ENCODE measurements at regions not wholly inside any gene's neighbourhood (a gene's known extent, or its start where the extent isn't known, plus 50 kb on each side); places are given as distances from the start of the nearest gene placed in this dataset.

- H3K4me3 Mint-ChIP-seq = no peak overlapping the region
- CTCF ChIA-PET = no interaction called here
- H3K27ac Mint-ChIP-seq = peak overlapping the region; percentile 33; the same call in 1 of the 2 replicates
- TF ChIP-seq, protein P1, sequence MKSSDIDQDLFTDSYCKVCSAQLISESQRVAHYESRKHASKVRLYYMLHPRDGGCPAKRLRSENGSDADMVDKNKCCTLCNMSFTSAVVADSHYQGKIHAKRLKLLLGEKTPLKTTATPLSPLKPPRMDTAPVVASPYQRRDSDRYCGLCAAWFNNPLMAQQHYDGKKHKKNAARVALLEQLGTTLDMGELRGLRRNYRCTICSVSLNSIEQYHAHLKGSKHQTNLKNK (CRISPR knock-in tag; IDR thresholded peaks at IDR 0.05) = no peak
- TF ChIP-seq NFE2L1 (CRISPR knock-in tag; IDR thresholded peaks at IDR 0.05) (no peak), STAT6 (CRISPR knock-in tag; conservative IDR thresholded peaks at IDR 0.05; ENCODE audit: low read depth) (no peak), GABPB1 (CRISPR knock-in tag; IDR thresholded peaks at IDR 0.05) (no peak), ETV6 (CRISPR knock-in tag; IDR thresholded peaks at IDR 0.05) (no peak)
- TF ChIP-seq, protein P2, sequence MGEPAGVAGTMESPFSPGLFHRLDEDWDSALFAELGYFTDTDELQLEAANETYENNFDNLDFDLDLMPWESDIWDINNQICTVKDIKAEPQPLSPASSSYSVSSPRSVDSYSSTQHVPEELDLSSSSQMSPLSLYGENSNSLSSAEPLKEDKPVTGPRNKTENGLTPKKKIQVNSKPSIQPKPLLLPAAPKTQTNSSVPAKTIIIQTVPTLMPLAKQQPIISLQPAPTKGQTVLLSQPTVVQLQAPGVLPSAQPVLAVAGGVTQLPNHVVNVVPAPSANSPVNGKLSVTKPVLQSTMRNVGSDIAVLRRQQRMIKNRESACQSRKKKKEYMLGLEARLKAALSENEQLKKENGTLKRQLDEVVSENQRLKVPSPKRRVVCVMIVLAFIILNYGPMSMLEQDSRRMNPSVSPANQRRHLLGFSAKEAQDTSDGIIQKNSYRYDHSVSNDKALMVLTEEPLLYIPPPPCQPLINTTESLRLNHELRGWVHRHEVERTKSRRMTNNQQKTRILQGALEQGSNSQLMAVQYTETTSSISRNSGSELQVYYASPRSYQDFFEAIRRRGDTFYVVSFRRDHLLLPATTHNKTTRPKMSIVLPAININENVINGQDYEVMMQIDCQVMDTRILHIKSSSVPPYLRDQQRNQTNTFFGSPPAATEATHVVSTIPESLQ (CRISPR knock-in tag; IDR thresholded peaks at IDR 0.05) = no peak
- TF ChIP-seq, protein P3, sequence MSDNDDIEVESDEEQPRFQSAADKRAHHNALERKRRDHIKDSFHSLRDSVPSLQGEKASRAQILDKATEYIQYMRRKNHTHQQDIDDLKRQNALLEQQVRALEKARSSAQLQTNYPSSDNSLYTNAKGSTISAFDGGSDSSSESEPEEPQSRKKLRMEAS (CRISPR knock-in tag; IDR thresholded peaks at IDR 0.05) = peak; percentile 78; the same call in 1 of the 2 replicates
- TF ChIP-seq, protein P4, sequence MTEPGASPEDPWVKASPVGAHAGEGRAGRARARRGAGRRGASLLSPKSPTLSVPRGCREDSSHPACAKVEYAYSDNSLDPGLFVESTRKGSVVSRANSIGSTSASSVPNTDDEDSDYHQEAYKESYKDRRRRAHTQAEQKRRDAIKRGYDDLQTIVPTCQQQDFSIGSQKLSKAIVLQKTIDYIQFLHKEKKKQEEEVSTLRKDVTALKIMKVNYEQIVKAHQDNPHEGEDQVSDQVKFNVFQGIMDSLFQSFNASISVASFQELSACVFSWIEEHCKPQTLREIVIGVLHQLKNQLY (CRISPR knock-in tag; IDR thresholded peaks at IDR 0.05) = no peak
- ATAC-seq (peak; percentile 72), DNase-seq (ENCODE audit: low spot score) (no peak)
- H3K9me3 Mint-ChIP-seq = peaks cover 20% of the 10 kb centered on the region
- POLR2A ChIA-PET = no interaction called here
- H3K4me1 Mint-ChIP-seq = peaks cover 8% of the 10 kb centered on the region
- H3K36me3 Mint-ChIP-seq = no peaks in the 10 kb centered on the region; the same call in 1 of the 2 replicates
- no peaks in the 10 kb centered on the region for H3K27me3 Mint-ChIP-seq (ENCODE audit: low read depth)
Observed at GRCh38 chr13:89294115-89294867, 1623.1 kb downstream of the SLITRK5 start.

DNA sequence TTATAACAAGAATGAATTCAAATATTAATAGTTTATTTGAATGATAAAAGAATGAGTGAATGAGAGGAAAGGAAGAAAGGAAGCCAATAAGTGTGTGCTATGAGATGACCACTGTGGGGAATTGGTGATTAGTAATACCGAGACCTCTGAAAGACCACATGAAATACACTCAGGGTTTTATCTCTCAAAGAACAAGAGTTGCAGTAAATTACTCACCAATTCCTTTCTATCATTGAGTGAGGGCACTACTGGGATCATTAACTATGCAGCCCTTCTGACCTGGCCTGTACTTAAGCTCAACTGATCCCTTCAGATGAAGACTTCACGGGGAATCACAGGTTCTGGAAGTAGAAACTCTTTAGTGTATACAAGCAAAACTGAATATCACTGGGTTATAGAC, 1636.1 kb downstream of the SLITRK5 start:
- Mint-ChIP-seq H3K27me3 (ENCODE audit: low read depth) (no peaks in the 10 kb centered on the region), H3K4me3 (no peak overlapping the region), H3K27ac (no peak overlapping the region), H3K9me3 (peaks cover 6% of the 10 kb centered on the region; the same call in 1 of the 2 replicates), H3K4me1 (no peaks in the 10 kb centered on the region), H3K36me3 (no peaks in the 10 kb centered on the region)
- no peak for TF ChIP-seq GABPB1 (CRISPR knock-in tag; IDR thresholded peaks at IDR 0.05)
- TF ChIP-seq, protein P4 (CRISPR knock-in tag; IDR thresholded peaks at IDR 0.05) = no peak
- CTCF ChIA-PET = no interaction called here
- POLR2A ChIA-PET = no interaction called here
- ATAC-seq (no peak), DNase-seq (ENCODE audit: low spot score) (no peak)

DNA sequence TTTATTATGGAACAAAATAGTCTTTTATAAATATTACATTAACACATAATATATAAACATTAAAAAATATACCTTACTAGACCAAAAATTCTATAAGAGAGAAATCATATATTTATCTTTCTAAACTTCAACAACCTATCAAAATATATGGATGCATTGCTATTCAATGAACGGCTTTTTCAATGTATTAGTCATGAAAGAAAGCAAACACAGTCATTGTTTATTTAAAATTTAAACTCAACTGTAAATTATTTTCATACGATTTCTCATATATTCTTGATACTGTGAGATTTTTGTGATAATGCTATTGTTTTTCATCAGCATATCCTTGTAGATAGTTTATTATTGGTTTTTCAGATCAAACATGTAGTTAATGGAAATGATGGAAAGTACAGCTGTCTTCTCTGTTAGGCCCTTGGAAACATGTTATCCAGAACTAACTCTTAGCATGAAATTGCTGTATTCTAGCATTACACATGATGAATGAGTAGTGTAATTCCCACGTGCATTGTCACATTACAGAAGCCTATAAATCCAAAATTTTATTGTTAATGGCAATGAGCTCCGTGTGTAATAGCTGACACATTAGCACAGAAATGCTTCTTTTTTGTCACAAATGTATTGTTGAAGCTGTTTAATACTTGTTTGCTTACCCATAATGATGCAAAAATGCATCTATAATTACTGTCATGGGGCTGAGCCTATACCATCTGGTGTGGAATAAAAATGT, 1639.9 kb downstream of the SLITRK5 start:
- ChIA-PET CTCF (no interaction called here), POLR2A (no interaction called here)
- no peak overlapping the region for H3K27ac Mint-ChIP-seq
- no peaks in the 10 kb centered on the region for H3K36me3 Mint-ChIP-seq
- no peak overlapping the region for H3K4me3 Mint-ChIP-seq
- H3K9me3 Mint-ChIP-seq = peaks cover 8% of the 10 kb centered on the region; the same call in 1 of the 2 replicates
- DNase-seq (ENCODE audit: low spot score) = no peak
- H3K4me1 Mint-ChIP-seq = no peaks in the 10 kb centered on the region
- no peak for ATAC-seq
- H3K27me3 Mint-ChIP-seq (ENCODE audit: low read depth) = no peaks in the 10 kb centered on the region
- TF ChIP-seq, protein P3 (CRISPR knock-in tag; IDR thresholded peaks at IDR 0.05) = no peak
- TF ChIP-seq, protein P5, sequence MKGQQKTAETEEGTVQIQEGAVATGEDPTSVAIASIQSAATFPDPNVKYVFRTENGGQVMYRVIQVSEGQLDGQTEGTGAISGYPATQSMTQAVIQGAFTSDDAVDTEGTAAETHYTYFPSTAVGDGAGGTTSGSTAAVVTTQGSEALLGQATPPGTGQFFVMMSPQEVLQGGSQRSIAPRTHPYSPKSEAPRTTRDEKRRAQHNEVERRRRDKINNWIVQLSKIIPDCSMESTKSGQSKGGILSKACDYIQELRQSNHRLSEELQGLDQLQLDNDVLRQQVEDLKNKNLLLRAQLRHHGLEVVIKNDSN (CRISPR knock-in tag; IDR thresholded peaks at IDR 0.05) = no peak
- TF ChIP-seq TEAD1 (CRISPR knock-in tag; IDR thresholded peaks at IDR 0.05) (no peak), ERG (CRISPR knock-in tag; IDR thresholded peaks at IDR 0.05) (no peak), NR3C1 (CRISPR knock-in tag; conservative IDR thresholded peaks at IDR 0.05; ENCODE audit: low read depth) (no peak), E2F4 (CRISPR knock-in tag; IDR thresholded peaks at IDR 0.05; ENCODE audit: borderline replicate concordance, low read depth) (no peak), ZNF263 (CRISPR knock-in tag; IDR thresholded peaks at IDR 0.05; ENCODE audit: low read depth) (no peak)
- TF ChIP-seq, protein P6, sequence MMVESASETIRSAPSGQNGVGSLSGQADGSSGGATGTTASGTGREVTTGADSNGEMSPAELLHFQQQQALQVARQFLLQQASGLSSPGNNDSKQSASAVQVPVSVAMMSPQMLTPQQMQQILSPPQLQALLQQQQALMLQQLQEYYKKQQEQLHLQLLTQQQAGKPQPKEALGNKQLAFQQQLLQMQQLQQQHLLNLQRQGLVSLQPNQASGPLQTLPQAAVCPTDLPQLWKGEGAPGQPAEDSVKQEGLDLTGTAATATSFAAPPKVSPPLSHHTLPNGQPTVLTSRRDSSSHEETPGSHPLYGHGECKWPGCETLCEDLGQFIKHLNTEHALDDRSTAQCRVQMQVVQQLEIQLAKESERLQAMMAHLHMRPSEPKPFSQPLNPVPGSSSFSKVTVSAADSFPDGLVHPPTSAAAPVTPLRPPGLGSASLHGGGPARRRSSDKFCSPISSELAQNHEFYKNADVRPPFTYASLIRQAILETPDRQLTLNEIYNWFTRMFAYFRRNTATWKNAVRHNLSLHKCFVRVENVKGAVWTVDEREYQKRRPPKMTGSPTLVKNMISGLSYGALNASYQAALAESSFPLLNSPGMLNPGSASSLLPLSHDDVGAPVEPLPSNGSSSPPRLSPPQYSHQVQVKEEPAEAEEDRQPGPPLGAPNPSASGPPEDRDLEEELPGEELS (CRISPR knock-in tag; IDR thresholded peaks at IDR 0.05) = no peak
